HL-60 (cell line): ENCODE measurements at regions not wholly inside any gene's neighbourhood (a gene's known extent, or its start where the extent isn't known, plus 50 kb on each side); places are given as distances from the start of the nearest gene placed in this dataset.

Experiments used
- CTCF ChIP-seq: IDR thresholded peaks from one replicate; pipeline ENCODE4 v1.5.1; 2011; ENCODE audit warnings: low read length, control low read depth, inconsistent platforms; ENCODE audit not compliant: insufficient read depth
- GABPA ChIP-seq: IDR thresholded peaks from 2 replicates; pipeline ENCODE4 v1.6.1; 2012; ENCODE audit warnings: low read depth
- POLR2AphosphoS5 ChIP-seq: IDR thresholded peaks from 2 replicates; pipeline ENCODE4 v1.6.1; 2012; ENCODE audit warnings: low read depth
- REST ChIP-seq: IDR thresholded peaks from 2 replicates; pipeline ENCODE4 v1.6.1; 2012; ENCODE audit warnings: low read depth; ENCODE audit not compliant: insufficient replicate concordance
- SPI1 ChIP-seq: IDR thresholded peaks from 2 replicates; pipeline ENCODE4 v1.6.1; 2012; ENCODE audit warnings: low read depth, mild to moderate bottlenecking, borderline replicate concordance

- TF ChIP-seq CTCF = no peak
- TF ChIP-seq REST = no peak
- TF ChIP-seq GABPA = no peak
- no peak for TF ChIP-seq SPI1
- no peak for TF ChIP-seq POLR2AphosphoS5
Observed at GRCh38 chr7:52260046-52260665, 775.3 kb upstream of the POM121L12 start.
